ENCODE measurements at regions not wholly inside any gene's neighbourhood (a gene's known extent, or its start where the extent isn't known, plus 50 kb on each side); places are given as distances from the start of the nearest gene placed in this dataset.
A peak's percentile ranks its signal among the peaks of the same experiment; 100 is the strongest.

GRCh38 chr3:61445924-61446323, 115.4 kb upstream of the PTPRG start:
- H3K36me3 ChIP-seq = no peaks in the 10 kb centered on the region
- DNase-seq (ENCODE audit: low read depth in 1 of 2, low spot score in 1 of 2) = no peak
- H3K4me3 ChIP-seq = no peak overlapping the region
- H3K27ac ChIP-seq = no peak overlapping the region
- H3K9me3 ChIP-seq (ENCODE audit: low read depth) = no peaks in the 10 kb centered on the region
- H3K27me3 ChIP-seq = no peaks in the 10 kb centered on the region
- H3K4me1 ChIP-seq (ENCODE audit: low read depth) = peaks cover 5% of the 10 kb centered on the region
- TF ChIP-seq, protein P1, sequence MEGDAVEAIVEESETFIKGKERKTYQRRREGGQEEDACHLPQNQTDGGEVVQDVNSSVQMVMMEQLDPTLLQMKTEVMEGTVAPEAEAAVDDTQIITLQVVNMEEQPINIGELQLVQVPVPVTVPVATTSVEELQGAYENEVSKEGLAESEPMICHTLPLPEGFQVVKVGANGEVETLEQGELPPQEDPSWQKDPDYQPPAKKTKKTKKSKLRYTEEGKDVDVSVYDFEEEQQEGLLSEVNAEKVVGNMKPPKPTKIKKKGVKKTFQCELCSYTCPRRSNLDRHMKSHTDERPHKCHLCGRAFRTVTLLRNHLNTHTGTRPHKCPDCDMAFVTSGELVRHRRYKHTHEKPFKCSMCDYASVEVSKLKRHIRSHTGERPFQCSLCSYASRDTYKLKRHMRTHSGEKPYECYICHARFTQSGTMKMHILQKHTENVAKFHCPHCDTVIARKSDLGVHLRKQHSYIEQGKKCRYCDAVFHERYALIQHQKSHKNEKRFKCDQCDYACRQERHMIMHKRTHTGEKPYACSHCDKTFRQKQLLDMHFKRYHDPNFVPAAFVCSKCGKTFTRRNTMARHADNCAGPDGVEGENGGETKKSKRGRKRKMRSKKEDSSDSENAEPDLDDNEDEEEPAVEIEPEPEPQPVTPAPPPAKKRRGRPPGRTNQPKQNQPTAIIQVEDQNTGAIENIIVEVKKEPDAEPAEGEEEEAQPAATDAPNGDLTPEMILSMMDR (IDR thresholded peaks at IDR 0.05; ENCODE audit: low read depth, low read length) = no peak

DNA sequence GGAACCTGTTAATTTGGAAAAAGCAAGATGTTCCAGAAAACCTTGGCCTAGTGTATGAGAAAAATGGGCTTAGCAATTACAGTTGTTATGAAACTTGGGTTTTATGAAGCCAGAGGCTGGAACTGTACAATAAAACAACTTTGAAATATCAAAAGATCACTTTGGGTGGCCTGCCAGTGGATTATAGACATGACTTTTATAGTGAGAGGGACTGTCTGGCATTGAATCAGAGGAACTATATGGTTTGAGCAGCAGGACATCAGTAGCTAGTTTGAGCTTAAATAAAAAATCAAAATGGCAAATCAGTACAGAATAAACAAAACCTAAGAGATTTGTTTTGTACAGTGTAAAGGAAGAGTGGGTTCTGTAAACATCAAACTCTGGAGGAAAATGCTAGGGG, 115.0 kb upstream of the PTPRG start:
- Histone ChIP-seq H3K27ac (no peak overlapping the region), H3K9me3 (ENCODE audit: low read depth) (no peaks in the 10 kb centered on the region), H3K4me1 (ENCODE audit: low read depth) (peaks cover 5% of the 10 kb centered on the region), H3K4me3 (no peak overlapping the region), H3K27me3 (no peaks in the 10 kb centered on the region), H3K36me3 (no peaks in the 10 kb centered on the region)
- TF ChIP-seq, protein P1 (IDR thresholded peaks at IDR 0.05; ENCODE audit: low read depth, low read length) = no peak
- DNase-seq (ENCODE audit: low read depth in 1 of 2, low spot score in 1 of 2) = no peak

DNA sequence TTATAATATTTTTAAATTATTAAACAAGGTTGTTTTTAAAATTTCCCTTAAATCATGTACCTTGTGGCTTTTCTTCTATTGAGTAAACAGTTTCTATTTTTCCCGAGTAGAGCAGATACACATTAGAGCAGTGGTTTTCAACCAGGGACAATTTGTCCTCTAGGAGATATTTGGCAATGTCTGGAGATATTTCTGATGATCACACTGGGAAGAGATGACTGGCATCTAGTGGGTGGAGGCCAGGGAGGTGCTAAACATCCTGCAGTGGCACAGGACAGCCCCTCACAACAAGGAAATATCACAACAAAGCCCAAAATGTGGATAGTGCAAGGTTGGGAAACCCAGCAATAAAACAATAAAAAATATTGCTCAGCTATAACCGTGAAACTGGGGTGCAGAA, 113.0 kb upstream of the PTPRG start:
- no peak overlapping the region for H3K4me3 ChIP-seq
- H3K36me3 ChIP-seq = no peaks in the 10 kb centered on the region
- no peaks in the 10 kb centered on the region for H3K9me3 ChIP-seq (ENCODE audit: low read depth)
- no peak overlapping the region for H3K27ac ChIP-seq
- peak in 1 of 2 donors; percentile 20 for DNase-seq (ENCODE audit: low read depth in 1 of 2, low spot score in 1 of 2)
- H3K27me3 ChIP-seq = no peaks in the 10 kb centered on the region
- H3K4me1 ChIP-seq (ENCODE audit: low read depth) = peaks cover 5% of the 10 kb centered on the region
- TF ChIP-seq, protein P1 (IDR thresholded peaks at IDR 0.05; ENCODE audit: low read depth, low read length) = no peak

DNA sequence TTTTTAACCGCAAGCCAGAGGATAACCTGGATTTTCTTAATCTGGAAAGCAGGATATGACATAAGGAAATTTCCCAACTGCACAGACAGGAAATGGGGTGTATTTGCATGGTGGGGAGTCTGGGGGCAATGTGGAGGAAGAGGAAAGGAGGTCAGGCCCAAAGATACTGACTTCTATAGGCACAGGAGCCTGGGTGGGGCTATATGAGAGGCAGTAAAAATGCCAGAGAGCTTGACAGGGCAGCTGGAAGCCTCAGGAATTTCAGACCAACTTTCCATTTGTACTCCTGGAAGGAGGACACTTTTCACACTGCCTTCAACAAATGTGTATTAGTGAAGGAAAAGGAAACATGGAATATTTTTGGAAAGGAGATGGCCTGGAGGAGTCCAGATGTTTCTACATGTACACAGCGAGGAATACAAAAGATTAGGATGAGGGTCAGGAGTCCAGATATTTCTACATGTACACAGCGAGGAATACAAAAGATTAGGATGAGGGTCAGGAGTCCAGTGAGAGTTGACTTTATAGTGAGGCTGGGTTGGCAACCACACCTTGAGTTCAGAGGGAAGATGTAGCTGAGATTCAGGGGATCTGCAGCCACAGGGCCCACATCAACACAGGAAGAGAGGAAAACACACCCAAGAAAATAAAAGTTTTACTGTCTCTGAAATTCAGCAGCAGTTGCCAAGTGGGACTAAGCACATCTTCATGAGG, 111.9 kb upstream of the PTPRG start:
- no peak overlapping the region for H3K4me3 ChIP-seq
- H3K36me3 ChIP-seq = no peaks in the 10 kb centered on the region
- no peak for DNase-seq (ENCODE audit: low read depth in 1 of 2, low spot score in 1 of 2)
- H3K27me3 ChIP-seq = no peaks in the 10 kb centered on the region
- TF ChIP-seq, protein P1 (IDR thresholded peaks at IDR 0.05; ENCODE audit: low read depth, low read length) = no peak
- no peaks in the 10 kb centered on the region for H3K9me3 ChIP-seq (ENCODE audit: low read depth)
- H3K27ac ChIP-seq = no peak overlapping the region
- peaks cover 5% of the 10 kb centered on the region for H3K4me1 ChIP-seq (ENCODE audit: low read depth)

DNA sequence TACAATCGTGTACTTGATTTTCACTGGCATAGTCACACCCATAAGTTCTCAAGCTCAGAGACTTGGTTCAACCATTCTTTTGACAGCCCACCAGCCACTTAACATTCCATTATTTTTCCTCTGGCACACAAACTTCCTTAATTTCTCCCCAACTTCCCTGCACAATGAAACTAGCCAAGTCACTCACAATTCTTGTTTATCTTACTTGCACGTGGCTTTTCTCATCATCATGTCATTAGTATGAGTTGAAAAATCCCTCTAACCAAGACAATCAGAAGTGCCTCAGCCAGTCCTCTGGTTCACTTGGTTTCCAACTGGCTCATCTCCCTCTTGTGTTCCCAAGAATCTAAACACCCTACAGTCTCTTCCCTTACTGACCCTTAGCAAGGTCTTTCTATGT, 110.5 kb upstream of the PTPRG start:
- TF ChIP-seq, protein P1 (IDR thresholded peaks at IDR 0.05; ENCODE audit: low read depth, low read length) = no peak
- Histone ChIP-seq H3K27ac (no peak overlapping the region), H3K4me3 (no peak overlapping the region), H3K36me3 (no peaks in the 10 kb centered on the region), H3K27me3 (no peaks in the 10 kb centered on the region), H3K4me1 (ENCODE audit: low read depth) (no peaks in the 10 kb centered on the region), H3K9me3 (ENCODE audit: low read depth) (no peaks in the 10 kb centered on the region)
- DNase-seq (ENCODE audit: low read depth in 1 of 2, low spot score in 1 of 2) = no peak

All from cardiac muscle cell (in vitro differentiated cells and primary cell).